ENCODE measurements at regions not wholly inside any gene's neighbourhood (a gene's known extent, or its start where the extent isn't known, plus 50 kb on each side); places are given as distances from the start of the nearest gene placed in this dataset.

DNA sequence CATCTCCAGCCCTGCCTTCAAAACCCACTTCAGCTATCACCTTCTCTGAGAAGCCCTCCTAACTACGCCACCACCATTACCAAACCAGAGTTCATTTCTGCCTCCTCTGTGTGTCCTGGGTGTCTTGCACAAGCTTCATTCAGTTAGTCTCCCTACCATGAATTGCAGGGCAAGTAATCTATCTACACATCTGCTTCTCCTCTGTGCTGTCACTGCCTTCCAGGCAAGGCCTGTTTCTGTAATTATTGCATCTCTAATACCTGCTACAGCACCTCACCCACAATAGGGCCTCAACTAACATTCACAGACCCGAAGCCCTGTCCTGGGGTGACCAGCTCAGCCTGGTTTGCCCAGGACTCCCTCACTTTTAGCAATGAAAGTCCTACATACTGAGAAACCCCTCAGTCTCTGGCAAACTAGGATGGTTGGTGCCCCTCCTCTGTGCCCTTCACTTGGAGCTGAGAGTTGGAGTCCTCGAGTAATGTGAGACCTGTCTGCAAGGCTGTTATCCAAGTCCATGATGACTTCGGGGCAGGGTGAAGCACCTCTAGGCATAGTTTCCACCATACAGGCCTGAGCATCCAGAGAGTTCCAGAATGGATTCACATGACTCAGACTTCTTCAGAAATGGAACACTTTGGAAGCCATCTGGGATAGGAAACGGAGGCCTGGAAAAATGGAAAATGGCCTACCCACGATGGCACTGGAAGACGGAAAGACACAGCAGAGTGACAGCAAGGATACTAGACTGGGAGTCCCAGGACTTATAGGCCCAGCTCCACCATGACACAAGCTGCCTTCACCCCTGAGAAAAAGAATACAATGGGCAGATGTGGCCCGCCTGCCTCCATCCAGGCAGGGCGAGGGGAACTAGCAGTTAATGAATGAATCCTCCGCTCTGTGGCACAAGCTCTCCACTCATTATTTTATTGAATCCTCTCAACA lies 269.3 kb downstream of the BUD13 start:
- DNase-seq = no peak

DNA sequence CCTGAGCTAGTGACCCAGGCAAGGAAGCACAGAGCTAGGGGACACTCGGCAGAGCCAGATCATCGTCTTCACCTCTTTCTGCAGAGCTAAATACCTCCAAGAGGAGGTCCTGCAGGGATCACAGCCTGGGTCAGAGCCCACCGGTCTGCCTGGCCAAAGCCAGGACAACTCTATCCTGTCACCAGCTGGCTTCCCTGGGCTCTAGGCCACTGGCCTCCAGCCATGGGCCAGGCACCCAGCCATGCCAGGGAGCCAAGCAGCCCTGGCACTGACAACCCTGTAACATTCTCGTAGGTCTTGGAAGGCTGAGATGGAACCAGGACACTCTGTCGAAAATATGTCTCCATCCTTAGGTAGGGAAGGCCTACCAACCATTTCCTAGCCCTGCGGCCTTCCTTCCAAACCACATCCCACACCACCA lies 270.1 kb downstream of the BUD13 start:
- no peak for DNase-seq

DNA sequence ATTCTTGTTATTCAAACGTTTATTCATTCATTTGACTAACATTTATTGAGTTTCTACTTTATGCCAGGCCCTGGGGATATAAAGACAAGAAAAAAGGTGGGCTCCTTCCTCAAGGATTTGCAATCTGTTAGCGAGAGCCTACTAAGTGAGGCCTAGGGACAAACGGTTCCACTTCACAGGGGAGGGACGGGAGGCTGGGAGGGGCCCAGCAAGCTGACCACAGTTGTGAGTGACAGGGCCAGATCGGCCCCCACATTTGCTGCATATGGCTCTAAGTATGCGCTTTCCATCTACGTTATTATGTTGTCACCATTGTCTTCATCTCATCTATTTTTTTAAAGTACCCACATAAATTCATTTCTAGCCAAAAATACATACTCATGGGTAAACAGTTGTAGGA lies 271.1 kb downstream of the BUD13 start:
- no peak for DNase-seq

DNA sequence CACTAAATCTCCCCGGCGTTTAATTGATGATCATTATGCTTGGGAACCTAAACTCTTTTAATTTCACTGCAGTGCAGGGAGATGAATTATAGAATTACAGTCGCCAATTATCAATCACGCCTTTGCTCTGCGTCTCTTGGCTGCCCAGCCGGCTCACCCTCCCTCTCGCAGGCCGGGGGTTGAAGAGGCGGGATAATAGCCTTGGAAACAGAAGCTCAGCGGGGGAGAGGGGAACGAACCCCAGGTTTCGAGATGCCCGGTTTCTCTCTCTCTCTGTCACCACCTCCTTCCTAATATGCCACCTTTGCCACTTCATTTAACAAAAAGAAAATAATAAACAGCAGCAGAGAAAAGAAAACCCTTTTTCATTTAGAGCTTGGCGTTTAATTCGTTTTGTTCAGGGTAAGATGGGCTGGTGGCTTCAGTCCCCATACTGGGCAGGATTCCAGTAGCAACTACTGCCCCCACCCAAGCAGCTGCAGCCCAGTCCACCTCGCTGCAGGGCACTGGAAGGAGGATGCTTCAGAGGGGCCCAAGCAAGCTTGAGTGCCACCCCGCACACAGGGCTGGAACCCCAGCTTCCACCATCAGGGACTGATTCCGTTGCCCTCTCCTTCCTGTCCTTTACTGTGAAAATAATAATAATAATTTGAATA lies 271.7 kb downstream of the BUD13 start:
- DNase-seq = no peak

DNA sequence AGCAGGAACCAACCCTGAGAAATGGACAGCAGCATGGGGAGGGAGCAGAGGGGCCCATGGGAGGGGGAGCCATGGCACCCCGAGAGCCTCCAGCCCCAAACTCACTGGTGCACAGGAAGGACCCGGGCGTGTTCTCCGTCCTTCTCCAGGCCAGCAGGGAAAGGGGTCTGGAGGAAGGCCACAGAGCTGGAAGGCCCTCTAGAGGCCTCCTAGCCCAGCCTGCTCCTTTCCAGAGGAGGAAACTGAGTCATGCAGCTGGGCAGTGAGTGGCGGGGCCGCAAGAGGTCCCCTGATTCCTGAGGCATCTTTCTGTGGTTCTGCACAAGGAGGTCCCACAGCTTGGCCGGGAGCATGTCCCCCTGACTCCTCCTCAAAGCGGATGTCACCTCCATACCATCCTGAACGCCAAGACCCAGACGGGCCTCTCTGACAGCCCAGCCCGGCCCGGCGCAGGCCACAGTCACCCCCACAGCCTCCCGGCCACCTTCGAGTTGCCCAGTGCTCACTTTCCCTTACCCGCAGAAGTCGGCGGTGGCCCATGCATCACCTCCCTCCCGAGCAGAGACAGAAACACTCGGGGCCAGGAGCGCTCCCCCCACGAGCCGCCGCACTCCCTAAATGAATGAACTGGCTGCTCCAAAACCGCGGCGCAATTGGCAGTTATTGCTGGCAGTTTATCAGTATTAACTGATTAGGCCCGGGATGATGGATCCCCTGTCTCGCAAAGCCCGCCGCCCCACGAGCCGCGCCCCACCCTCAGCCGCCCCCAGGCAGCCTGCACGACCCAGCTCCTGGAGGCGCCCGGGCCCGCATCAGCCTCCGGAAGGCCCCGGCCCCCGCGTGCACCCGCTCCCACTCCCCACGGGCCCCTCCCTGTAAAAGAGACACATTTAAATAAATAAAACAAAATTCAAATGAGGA lies 272.5 kb downstream of the BUD13 start:
- no peak for DNase-seq

DNA sequence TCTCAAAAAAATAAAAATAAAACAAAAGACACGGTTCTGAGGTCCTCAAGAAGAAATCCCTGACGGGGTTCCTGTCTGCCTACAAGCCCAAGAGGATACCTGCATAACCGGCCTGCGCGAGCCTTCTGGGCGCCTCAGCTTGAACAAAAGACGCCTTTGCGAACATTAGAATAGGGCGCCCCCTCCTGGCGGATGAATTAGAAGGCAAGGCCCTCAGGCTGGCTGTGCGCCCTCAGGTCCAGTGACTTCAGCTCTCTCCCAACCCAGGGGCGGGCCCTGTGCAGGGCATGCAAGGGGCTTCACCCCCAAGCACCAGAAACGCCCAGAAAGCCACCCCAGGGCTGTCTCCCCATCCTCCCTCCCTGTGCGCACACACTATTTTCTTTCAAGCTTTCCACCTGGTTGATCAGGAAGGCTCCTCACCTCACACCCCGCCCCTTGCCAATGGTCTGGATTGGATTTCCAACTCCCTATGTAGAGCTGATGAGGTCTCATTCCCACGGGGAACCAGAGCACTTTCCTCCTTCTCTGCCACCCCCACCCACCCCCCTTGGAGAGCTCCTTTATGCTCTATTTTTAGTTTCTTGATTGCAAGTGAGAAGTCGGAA lies 273.3 kb downstream of the BUD13 start:
- DNase-seq = peak; percentile 41

DNA sequence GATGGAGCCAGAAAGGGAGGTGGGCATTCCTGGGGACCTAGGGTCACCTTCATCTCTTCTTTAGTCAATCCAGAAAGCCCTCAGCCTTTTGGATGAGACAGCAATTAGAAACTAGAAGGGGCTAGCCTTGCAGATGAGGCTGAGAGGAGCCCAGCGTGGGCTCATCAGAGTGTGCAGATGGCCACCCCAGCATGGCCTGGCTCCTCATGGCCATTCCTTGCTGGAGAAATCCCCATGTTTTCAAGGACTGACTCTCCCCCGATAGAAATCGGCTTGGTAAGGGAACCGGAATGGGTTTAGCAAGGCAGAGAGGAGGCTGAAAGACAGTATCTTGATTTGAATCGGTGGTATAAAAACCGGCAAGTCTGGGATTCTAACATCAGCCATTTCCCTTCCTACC lies 274.6 kb downstream of the BUD13 start:
- no peak for DNase-seq

DNA sequence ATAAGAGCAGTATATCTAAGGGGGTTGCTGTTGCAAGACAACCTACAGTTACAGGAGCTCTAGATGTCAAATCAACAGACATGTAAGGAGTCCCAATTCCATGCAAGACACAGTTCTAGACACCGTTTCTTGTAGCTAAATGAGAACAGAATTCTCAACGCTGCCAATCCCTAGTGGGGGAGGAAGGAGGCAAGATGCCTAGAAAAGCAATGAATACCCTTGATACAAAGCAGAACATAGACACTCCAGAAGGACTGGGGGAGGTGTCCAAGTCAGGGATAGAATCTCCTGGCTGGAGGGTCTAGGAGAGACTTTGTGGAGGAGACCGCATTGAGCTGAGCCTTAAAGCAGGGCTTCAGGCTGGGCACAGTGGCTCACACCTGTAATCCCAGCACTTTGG lies 280.2 kb downstream of the BUD13 start:
- no peak for DNase-seq

DNA sequence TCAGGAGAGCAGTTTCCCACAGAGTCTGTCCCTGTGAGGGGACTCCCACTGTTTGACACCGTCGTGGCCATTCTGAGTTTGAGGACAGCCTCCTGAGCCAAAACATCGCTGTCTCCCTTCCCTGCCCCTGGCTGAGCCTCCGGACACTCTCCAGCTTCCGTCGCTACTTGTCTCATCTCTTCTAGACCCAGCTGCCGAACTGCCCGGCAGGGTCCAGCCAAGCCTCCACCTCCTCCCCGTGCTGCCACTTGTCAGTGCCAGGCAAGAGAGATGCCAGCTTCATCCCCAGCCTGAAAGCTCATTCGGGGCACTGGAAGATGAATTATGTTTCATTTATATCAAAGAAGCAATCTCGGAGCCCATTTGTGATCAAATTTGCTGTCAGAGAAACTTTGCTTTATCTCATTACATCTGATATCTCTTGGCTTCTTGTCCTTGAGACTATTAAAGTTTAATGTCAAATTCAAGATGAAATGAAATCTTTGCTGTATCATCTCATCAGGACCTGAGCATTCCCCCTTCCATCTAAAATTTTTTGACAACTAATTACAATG lies 283.9 kb downstream of the BUD13 start:
- DNase-seq = no peak

DNA sequence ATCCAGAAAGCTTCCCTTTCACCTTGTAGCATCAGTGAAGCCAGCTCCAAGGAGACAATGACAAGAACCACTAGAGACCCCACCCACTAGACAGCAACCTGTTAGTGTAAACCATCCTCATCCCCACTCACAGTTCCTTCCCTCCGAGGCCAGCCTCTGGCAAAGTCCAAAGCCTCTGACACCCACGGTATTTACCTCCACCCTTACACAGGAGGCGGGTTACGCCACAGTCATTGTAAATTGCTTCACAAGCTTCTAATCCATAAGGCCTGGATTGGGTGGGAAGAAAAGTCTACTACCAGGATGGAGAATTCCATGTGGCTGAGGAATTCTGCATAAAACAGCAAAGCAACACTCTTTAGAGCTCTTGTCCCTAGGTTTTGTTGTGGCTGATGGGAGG lies 287.4 kb downstream of the BUD13 start:
- no peak for DNase-seq

DNA sequence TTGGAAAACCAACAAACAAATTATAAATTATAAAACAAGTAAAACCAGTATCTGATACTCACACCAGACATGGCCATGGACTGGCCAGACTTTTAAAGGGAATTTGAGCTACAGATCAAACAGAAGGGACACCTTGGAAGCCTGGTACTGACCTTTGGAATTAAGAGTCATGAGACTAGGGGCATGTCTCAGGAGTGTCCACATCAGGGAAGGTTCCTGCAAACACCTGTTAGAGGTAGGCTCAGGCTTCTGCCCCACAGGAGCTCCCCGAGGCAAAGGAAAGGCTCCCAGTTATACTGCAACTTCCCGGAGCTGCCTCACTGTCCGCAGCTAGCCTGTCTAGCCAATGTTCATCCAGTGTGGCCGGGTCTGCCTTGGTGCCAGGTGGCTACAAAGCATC lies 290.1 kb downstream of the BUD13 start:
- DNase-seq = no peak

DNA sequence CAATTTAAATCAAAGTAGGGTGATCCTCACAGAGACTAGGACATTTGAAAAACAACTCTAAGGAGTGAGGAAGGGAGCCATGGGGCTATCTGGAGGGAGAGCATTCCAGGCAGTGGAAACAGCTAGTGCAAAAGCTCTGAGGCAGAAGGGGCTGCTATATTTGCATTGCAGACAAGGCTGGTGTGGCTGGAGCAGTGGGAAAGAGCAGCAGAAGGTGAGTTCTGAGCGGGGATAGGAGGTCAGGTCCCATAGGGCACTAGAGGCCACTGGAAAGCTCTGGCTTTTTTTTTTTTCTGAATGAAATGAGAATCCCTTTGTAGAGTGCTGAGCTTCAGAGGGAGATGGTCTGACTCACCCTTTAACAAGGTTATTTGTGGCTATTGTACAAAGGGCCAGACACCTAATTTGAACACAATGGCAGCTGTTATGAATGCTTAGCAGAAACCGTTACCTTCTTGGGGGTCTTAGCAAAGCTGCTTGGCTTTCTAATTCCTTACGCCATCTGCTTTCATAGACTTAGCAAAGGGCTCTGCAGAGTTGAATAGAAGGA lies 291.6 kb downstream of the BUD13 start:
- no peak for DNase-seq

DNA sequence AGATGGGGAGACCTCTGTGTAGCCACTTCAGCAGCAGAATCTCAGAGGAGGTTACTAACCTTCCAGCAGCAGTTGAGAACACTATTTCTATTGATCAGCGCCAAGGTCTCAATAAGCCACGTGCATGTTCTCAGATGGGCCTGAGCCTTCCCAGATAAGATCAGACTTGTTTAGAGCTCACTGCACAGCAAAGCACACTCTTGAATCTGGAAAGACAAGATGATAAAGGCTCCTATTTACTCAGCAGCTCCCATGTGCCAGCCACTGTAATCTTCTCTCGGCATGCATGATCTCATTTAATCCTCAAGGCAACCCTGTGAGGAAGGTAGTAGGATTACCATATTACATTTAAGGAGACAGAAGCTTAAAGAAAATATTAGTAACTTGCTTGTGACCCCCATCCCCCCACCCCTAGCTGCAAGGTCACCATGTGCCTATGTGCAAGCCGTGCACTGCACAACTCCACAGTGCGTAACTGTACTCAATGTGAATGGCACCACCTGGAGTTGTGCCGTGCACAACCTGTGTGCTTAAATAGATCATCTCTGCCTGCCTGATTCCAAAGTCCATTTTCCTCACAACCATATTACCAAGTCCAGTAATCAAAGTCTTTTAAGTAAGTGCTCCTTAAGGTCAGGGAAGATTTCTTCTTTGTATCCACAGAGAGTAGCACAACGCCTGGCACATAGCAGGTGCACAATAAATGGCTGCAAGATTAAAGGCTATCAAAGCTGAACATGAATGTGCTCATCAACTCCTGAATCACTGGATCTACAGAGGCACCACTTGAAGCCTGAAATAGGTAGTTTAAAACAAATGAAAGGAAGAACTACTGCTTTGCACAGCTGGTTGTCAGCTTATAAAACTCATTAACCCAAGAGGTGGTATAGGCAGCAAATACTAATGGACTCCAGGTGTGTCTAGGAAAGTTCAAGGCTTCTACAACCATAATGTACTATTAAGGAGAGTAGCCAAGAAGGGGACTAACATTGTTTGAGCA lies 293.8 kb downstream of the BUD13 start:
- DNase-seq = no peak

DNA sequence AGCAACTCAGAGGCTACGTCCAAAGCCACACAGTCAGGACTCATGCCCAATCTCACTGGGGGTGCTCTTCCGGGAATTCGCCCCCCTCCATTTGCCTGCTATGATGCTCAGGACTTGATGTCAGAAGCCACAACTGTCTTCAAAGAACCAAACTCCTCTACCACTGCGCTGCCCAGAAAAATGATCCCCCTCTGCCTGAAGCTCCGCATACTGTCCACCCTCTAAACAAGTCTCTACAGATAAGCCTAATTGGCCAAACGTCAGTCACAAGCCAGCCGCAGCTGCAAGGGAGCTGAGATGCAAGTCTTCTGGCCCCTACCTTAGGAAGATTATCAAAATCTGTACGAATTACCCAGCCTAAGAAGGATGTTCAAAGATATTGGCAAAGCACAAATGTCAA lies 294.6 kb downstream of the BUD13 start:
- DNase-seq = no peak

DNA sequence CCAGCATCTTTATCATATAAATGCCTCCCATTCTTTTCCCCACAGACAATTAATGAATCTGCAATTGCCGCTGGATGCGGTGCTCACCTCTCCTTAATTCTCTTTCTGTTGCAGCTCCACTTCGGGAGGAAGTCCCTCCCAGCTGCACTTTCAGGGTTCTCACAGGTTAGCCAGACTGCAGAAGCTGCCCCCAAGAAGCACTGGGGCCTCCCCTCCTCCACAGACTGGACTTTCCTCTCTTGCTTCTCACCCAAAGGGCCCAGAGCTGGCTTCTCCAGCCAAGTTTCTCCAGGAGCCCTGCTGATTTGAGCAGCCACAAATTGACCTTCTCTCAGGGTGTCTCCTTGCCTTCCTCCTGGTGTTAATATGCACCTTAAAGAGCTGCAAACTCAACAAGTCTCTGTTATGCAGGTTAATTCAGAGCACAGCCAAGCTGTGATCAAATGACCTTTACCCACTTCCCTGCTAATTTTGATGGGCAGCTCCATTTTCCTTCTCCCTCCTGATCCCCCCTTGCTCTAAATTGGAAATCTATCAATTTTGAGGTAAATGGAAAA lies 298.9 kb downstream of the BUD13 start:
- DNase-seq = no peak

DNA sequence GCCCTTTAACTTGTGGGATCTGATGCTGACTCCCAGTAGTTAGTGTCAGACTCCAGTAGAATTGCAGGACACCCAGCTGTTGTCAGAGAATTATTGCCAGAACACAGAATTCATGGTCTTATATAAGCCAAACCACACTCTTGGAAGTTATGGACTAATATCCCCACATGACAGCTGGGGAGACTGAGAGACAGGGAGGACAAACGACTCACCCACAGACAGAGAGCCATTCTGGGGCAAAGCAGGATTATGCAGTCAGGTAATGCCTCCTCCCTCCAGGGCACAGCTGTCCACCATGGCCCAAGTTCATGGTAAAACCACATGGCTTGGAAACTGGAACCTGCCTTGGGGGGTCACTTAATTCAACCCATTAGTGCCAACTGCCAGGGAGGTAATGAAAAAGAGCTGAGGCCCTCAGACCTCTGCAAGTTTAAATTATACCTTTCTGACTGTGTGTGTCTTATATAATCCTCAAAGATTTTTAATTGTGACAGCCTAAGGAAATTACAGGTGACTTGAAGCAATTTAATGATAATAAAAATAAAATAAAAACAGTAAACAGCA lies 299.5 kb downstream of the BUD13 start:
- DNase-seq = no peak

DNA sequence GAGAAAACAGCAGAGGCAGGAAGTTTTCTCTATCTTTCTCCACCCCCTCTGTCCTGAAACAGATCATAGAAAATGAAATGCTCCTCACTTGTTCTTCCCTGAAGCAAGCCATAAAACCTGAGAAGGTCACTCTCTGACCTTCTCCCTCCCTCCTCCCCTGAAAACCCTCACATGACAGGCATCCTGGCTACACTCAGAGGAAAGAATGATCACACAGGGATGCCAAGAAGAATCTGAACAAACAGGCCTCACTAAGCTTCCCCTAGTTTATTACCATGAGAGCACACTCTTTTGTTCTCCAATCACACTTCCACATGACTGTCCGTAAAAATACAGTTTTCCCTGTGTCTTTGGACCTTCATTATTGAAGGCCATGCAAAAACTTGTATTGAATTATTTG lies 300.1 kb downstream of the BUD13 start:
- no peak for DNase-seq

DNA sequence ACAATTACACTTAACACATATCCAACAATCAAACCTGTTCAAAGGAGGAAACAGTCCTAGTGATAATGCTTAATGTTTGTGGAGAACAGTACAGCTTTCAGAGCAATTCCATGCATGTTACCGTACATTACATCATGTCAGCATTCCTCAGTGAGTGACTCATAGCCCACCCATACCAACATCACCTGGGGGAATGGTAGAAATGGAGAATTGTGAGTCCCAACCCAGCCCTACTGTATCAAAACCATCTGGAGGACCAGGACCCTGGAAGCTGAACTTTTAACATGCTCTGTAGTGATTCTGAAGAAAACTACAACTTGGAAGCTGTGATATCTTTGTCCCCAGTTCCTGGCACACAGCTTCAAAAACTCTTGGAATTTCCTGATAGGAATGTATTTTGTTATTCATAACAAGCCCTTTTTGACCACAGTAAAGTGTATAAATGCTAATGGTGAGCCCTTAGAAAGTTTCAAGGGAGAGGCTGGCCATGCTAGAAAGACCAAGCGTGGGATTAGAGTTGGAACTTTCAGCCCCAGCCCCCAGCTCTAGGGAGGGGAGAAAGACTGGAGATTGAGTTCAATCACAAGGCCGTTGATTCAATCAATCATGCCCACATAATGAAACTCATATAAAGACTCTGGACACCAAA lies 301.1 kb downstream of the BUD13 start:
- DNase-seq = peak; percentile 49

DNA sequence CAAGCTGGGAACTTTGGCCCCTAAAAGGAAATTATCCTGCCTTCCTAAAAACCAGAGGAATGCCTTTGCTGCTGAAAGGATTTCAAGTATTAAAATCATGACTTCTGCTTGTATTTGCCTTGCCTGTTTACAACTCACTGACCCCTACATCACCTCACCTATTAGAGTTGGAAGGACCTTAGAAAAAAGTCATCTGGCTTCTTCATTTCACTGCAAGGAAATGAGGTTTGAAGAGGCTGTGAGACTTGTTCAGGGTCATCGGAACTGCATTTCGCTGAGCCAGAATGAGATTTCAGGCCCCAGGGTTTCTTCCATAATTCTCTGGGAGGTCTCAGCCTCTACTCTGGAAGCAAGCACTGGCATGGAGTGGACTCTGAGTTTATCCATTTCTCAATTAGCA lies 304.1 kb downstream of the BUD13 start:
- no peak for DNase-seq

DNA sequence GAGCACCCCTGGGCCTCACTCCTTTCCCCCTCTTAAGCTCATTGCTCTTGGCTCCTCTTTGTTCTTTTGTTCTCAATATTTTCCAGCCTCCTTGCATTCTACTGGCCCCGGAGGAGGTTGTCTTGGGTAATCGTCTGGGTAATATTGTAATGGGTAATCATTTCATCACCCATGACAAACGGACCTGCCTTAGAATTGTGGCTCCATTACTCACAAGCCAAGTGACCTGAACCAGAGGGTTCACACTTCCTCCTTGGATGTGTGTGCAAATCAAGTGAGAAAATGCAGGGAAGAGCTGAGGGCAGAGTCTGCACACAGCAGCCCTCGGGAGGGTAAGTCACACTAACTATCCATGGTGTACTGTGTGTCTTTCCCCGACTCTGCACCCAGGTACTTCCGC lies 305.0 kb downstream of the BUD13 start:
- DNase-seq = peak; percentile 36
